PC-3 (cell line): ENCODE measurements at regions not wholly inside any gene's neighbourhood (a gene's known extent, or its start where the extent isn't known, plus 50 kb on each side); places are given as distances from the start of the nearest gene placed in this dataset.

Source experiments
- ATAC-seq: fragments of 200-7000 bp; cut with Tn5 transposase; 2 replicates; pipeline ENCODE4 v1.9.1; 2020; ENCODE audit warnings: mild to moderate bottlenecking, moderate library complexity
- BruUV-seq: library from RNA; stranded (reverse); fragments of 400-500 nt; replicated peaks from 2 replicates; lab custom pipeline; 2021; lab: Mats Ljungman, UMichigan
- CTCF ChIA-PET: fragments of 300-600 bp; sonication (Branson Sonifier 250); formaldehyde crosslinking; loops from one replicate; lab custom pipeline; 2022; ENCODE audit warnings: antibody characterized with exemption; lab: Charles Lee
- POLR2A ChIA-PET: fragments of 300-600 bp; sonication (Branson Sonifier 250); formaldehyde crosslinking; loops from one replicate; lab custom pipeline; 2022; ENCODE audit warnings: antibody characterized with exemption; ENCODE audit not compliant: unreplicated experiment; lab: Charles Lee
- DNase-seq: peaks from one replicate; pipeline ENCODE4 v3.0.0-alpha.2; 2015
- H2AFZ ChIP-seq: fragments of 300-600 bp; sonication (generic); 2 replicates; pipeline ENCODE4 v1.6.0; 2016; ENCODE audit warnings: antibody characterized with exemption, low read length
- H3F3A ChIP-seq: fragments of 300-600 bp; sonication (generic); one replicate; pipeline ENCODE4 v1.6.0; 2017; ENCODE audit warnings: antibody characterized with exemption, low read length, control low read depth, mild to moderate bottlenecking; ENCODE audit not compliant: unreplicated experiment
- H3K27ac ChIP-seq: fragments of 300-600 bp; sonication (generic); 2 replicates; pipeline ENCODE4 v1.5.1; 2016; ENCODE audit warnings: mild to moderate bottlenecking, low read length
- H3K27me3 ChIP-seq: fragments of 300-600 bp; sonication (generic); 2 replicates; pipeline ENCODE4 v1.6.1; 2016; ENCODE audit warnings: low read length, mixed read lengths
- H3K36me3 ChIP-seq: fragments of 300-600 bp; sonication (generic); 2 replicates; pipeline ENCODE4 v1.6.1; 2016; ENCODE audit warnings: low read depth, mixed run types, low read length, mixed read lengths
- H3K4me1 ChIP-seq: fragments of 300-600 bp; sonication (generic); 2 replicates; pipeline ENCODE4 v1.5.1; 2016; ENCODE audit warnings: low read length; ENCODE audit not compliant: insufficient read depth
- H3K4me2 ChIP-seq: fragments of 300-600 bp; sonication (generic); 2 replicates; pipeline ENCODE4 v1.6.0; 2016; ENCODE audit warnings: low read length
- H3K4me3 ChIP-seq: fragments of 300-600 bp; sonication (generic); 2 replicates; pipeline ENCODE4 v1.5.1; 2016; ENCODE audit warnings: mild to moderate bottlenecking, low read length, mixed read lengths
- H3K79me2 ChIP-seq: fragments of 300-600 bp; sonication (generic); 2 replicates; pipeline ENCODE4 v1.6.1; 2017; ENCODE audit warnings: low read length, mixed read lengths
- H3K9ac ChIP-seq: fragments of 300-600 bp; sonication (generic); 2 replicates; pipeline ENCODE4 v1.6.0; 2016; ENCODE audit warnings: mild to moderate bottlenecking, low read length
- H3K9me2 ChIP-seq: fragments of 300-600 bp; sonication (generic); replicated peaks from 2 replicates; pipeline ENCODE4 v1.6.1; 2016; ENCODE audit warnings: mixed run types, low read length, mixed read lengths
- H3K9me3 ChIP-seq: fragments of 300-600 bp; sonication (generic); 2 replicates; pipeline ENCODE4 v1.6.1; 2016; ENCODE audit warnings: low read length, mixed read lengths
- H4K20me1 ChIP-seq: fragments of 300-600 bp; sonication (generic); 2 replicates; pipeline ENCODE4 v1.6.1; 2016; ENCODE audit warnings: low read length, mixed read lengths
- EZH2 ChIP-seq: fragments of 300-600 bp; sonication (generic); IDR thresholded peaks from one replicate; pipeline ENCODE4 v1.6.1; 2017; ENCODE audit warnings: antibody characterized with exemption, mild to moderate bottlenecking, low read length; ENCODE audit not compliant: unreplicated experiment
- EZH2phosphoT487 ChIP-seq: fragments of 300-600 bp; sonication (generic); IDR thresholded peaks from 2 replicates; pipeline ENCODE4 v1.6.1; 2018; ENCODE audit warnings: mild to moderate bottlenecking, antibody characterized with exemption, low read length, borderline replicate concordance
- intact Hi-C: fragments of 100-400 bp; cut with micrococcal nuclease; formaldehyde crosslinking; loops from 2 replicates; pipeline ENCODE4 v1.9.0; 2023
- TF ChIP-seq, protein P1 (sequence below): fragments of 300-600 bp; sonication (generic); conservative IDR thresholded peaks from 2 replicates; pipeline ENCODE4 v1.5.1; 2017; ENCODE audit warnings: antibody characterized with exemption, low read depth, mild to moderate bottlenecking, low read length

DNA sequence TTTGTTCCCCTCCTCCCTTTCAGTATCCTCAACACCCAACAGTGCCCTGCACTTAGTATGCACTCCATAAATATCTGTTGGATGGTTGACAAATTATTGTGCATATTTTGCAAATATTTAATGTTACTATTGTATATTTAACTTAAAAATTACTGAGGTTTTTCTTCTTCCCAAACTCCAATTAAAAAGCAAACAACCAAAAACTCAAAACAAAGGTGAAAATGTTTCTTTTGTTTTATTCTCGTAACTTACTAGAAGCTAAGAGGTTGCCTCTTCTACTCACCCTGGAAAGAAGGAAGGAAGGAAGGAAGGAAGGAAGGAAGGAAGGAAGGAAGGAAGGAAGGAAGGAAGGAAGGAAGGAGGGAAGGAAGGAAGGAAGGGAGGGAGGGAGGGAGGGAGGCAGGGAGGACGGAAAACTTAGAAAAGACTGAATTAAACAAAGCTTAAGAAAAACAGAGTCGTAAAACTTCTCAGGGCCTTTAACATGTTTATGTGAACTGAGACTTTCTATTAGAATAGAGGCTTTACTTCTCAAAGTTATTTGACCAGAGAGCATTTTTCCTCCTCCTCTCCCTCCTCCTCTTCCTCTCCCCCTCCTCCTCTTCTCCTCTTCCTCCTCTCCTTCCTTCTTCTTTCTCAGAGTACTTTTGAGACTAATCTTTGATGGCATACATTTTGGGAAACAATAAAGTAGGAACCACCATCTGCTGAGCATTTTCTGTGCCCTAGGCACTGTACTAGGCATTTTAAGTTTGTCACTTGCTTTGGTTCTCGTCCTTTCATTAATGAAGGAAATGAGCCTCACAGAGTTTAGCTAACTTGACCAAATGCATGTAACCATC lies 396.6 kb upstream of the WWC1 start:
- Histone ChIP-seq H3K9me2 (no peaks in the 10 kb centered on the region), H3K4me3 (no peak overlapping the region), H3K9ac (no peak overlapping the region), H3K27me3 (peaks cover 85% of the 10 kb centered on the region), H3K79me2 (no peaks in the 10 kb centered on the region), H3K36me3 (no peaks in the 10 kb centered on the region), H4K20me1 (no peaks in the 10 kb centered on the region), H3K9me3 (no peaks in the 10 kb centered on the region), H3K27ac (no peak overlapping the region), H3K4me1 (no peaks in the 10 kb centered on the region), H3K4me2 (no peak overlapping the region), H3F3A (no peaks in the 10 kb centered on the region), H2AFZ (no peak overlapping the region)
- no peak for TF ChIP-seq EZH2phosphoT487
- TF ChIP-seq, protein P1, sequence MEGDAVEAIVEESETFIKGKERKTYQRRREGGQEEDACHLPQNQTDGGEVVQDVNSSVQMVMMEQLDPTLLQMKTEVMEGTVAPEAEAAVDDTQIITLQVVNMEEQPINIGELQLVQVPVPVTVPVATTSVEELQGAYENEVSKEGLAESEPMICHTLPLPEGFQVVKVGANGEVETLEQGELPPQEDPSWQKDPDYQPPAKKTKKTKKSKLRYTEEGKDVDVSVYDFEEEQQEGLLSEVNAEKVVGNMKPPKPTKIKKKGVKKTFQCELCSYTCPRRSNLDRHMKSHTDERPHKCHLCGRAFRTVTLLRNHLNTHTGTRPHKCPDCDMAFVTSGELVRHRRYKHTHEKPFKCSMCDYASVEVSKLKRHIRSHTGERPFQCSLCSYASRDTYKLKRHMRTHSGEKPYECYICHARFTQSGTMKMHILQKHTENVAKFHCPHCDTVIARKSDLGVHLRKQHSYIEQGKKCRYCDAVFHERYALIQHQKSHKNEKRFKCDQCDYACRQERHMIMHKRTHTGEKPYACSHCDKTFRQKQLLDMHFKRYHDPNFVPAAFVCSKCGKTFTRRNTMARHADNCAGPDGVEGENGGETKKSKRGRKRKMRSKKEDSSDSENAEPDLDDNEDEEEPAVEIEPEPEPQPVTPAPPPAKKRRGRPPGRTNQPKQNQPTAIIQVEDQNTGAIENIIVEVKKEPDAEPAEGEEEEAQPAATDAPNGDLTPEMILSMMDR, result no peak
- TF ChIP-seq EZH2, result no peak
- intact Hi-C loops, result no loop called here
- ATAC-seq, result no peak
- POLR2A ChIA-PET, result no interaction called here
- no TSS peak for BruUV-seq
- DNase-seq, result no peak
- CTCF ChIA-PET, result no interaction called here

DNA sequence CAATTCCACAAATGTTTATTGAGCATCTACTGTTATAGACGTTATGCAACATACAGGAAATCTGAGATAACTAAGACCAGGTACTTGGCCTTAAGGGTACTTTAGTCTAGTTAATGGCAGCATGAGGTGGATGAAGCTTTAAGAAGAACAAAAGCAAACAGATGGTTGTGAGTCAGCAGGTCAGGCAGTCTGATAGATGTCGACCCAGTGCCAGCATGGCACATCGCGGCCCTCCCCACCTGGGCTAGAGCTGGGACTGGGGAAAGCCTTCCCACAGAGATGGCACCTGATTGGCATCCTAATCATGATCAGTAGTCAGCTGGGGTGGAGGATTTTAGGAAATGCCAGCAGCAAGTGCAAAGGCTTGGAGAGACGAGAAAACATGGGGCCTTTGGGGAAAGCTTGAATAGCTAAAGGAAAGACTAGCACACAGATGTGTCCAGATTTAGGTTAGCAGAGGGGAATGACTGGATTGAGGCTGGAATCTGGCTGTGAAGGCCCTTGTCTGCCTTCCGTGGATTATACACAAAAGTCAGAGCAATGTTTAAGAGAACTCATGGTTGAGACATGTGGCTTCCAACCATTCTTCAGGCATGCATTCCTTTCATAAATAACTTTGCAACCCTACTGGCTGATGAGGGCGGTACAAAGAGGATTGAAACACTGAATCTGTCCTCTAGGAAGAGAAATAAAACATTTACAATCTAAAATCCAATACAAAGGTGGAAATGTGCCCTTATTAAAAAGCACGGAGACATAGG lies 395.4 kb upstream of the WWC1 start:
- no peak overlapping the region for H3K4me3 ChIP-seq
- no peaks in the 10 kb centered on the region for H3K9me3 ChIP-seq
- no peak overlapping the region for H2AFZ ChIP-seq
- no peak for DNase-seq
- POLR2A ChIA-PET, result no interaction called here
- no peaks in the 10 kb centered on the region for H3F3A ChIP-seq
- no peaks in the 10 kb centered on the region for H3K79me2 ChIP-seq
- no peaks in the 10 kb centered on the region for H3K9me2 ChIP-seq
- H3K36me3 ChIP-seq, result no peaks in the 10 kb centered on the region
- CTCF ChIA-PET, result no interaction called here
- H3K9ac ChIP-seq, result no peak overlapping the region
- intact Hi-C loops, result no loop called here
- H3K27me3 ChIP-seq, result peaks cover 87% of the 10 kb centered on the region
- no peaks in the 10 kb centered on the region for H3K4me1 ChIP-seq
- no peak overlapping the region for H3K27ac ChIP-seq
- H4K20me1 ChIP-seq, result no peaks in the 10 kb centered on the region
- BruUV-seq, result no TSS peak
- no peak overlapping the region for H3K4me2 ChIP-seq
- TF ChIP-seq, protein P1, result no peak
- TF ChIP-seq EZH2phosphoT487 (no peak), EZH2 (no peak)
- no peak for ATAC-seq

DNA sequence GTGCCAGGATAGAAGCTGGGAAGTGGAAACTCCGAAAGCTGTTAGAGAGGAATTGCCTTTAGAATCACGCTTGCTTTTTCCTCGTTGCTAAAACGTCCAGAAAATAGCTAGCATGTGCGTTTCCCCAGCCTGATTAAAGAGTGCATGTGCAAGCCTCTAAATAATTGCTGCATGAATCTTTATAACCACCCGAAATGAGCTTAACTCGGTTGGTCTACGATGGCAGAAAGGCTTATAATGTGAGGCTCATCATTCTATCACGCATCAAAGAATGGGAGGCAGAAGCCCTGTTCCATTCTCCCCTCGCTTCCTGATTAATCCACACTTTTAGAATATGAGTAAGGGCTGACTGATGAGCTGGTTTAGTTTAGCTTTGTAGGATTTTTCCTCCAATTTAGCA lies 394.6 kb upstream of the WWC1 start:
- Histone ChIP-seq H3K4me1 (no peaks in the 10 kb centered on the region), H3K27ac (no peak overlapping the region), H3F3A (no peaks in the 10 kb centered on the region), H3K9me2 (no peaks in the 10 kb centered on the region), H3K9me3 (no peaks in the 10 kb centered on the region), H3K4me2 (no peak overlapping the region), H2AFZ (no peak overlapping the region), H3K27me3 (peaks cover 93% of the 10 kb centered on the region), H3K4me3 (no peak overlapping the region), H3K9ac (no peak overlapping the region), H3K79me2 (no peaks in the 10 kb centered on the region), H4K20me1 (no peaks in the 10 kb centered on the region), H3K36me3 (no peaks in the 10 kb centered on the region)
- intact Hi-C loops, result no loop called here
- ATAC-seq (no peak), DNase-seq (no peak)
- ChIA-PET CTCF (no interaction called here), POLR2A (no interaction called here)
- no peak for TF ChIP-seq EZH2
- no peak for TF ChIP-seq EZH2phosphoT487
- TF ChIP-seq, protein P1, result no peak
- no TSS peak for BruUV-seq
